H1 (cell line): ENCODE measurements at regions not wholly inside any gene's neighbourhood (a gene's known extent, or its start where the extent isn't known, plus 50 kb on each side); places are given as distances from the start of the nearest gene placed in this dataset.

Source experiments
- CTCF ChIA-PET: fragments of 300-600 bp; sonication (Branson Sonifier 250); formaldehyde crosslinking; loops from one replicate; lab custom pipeline; 2021; ENCODE audit not compliant: partially characterized antibody; lab: Charles Lee
- POLR2A ChIA-PET: fragments of 300-600 bp; sonication (Branson Sonifier 250); formaldehyde crosslinking; loops from one replicate; lab custom pipeline; 2021; ENCODE audit warnings: inconsistent platforms; ENCODE audit not compliant: partially characterized antibody; lab: Charles Lee
- DNase-seq, 2 experiments: peaks; one replicate each; pipeline versions ENCODE4 v3.0.0 to v3.0.0-alpha.2; 2010 to 2022; ENCODE audit warnings: low spot score in 2 of 2, low read depth in 1 of 2, mixed read lengths in 1 of 2
- FAIRE-seq: peaks from 2 replicates; lab custom pipeline; 2011; peaks lifted over from hg19 to GRCh38; lab: Jason Lieb, UNC
- H2AFZ ChIP-seq: 2 replicates; pipeline ENCODE4 v1.8.1; 2012; ENCODE audit warnings: low read length, inconsistent platforms
- H2AK5ac ChIP-seq: 2 replicates; pipeline ENCODE4 v1.6.1; 2013; ENCODE audit warnings: low read depth, low read length
- H2BK120ac ChIP-seq: replicated peaks from 2 replicates; pipeline ENCODE3; 2013; ENCODE audit warnings: low read depth, low read length, inconsistent platforms
- H2BK12ac ChIP-seq: 2 replicates; pipeline ENCODE4 v1.6.1; 2013; ENCODE audit warnings: low read depth, low read length
- H2BK15ac ChIP-seq: 2 replicates; pipeline ENCODE4 v1.6.1; 2013; ENCODE audit warnings: low read length
- H2BK20ac ChIP-seq: 2 replicates; pipeline ENCODE4 v1.6.1; 2013; ENCODE audit warnings: low read length
- H2BK5ac ChIP-seq: 2 replicates; pipeline ENCODE4 v1.6.1; 2013; ENCODE audit warnings: low read depth, low read length
- H3K14ac ChIP-seq: 2 replicates; pipeline ENCODE4 v1.6.1; 2013; ENCODE audit warnings: inconsistent platforms; ENCODE audit not compliant: insufficient read length
- H3K18ac ChIP-seq: 2 replicates; pipeline ENCODE4 v1.6.1; 2013; ENCODE audit warnings: low read length; ENCODE audit errors: extremely low read depth
- H3K23ac ChIP-seq: 2 replicates; pipeline ENCODE4 v1.6.1; 2013; ENCODE audit warnings: inconsistent platforms; ENCODE audit not compliant: insufficient read length
- H3K23me2 ChIP-seq: 2 replicates; pipeline ENCODE4 v1.6.1; 2013; ENCODE audit warnings: low read depth, low read length
- H3K27ac ChIP-seq: 2 replicates; pipeline ENCODE4 v1.6.1; 2011; ENCODE audit warnings: low read depth, low read length, inconsistent platforms
- H3K27me3 ChIP-seq, 4 experiments: replicated peaks in 1 of 4; 1 replicate in 1 of 4; 2 replicates in 3 of 4; pipeline versions ENCODE4 v1.6.1 to v1.8.1; 2011 to 2013; ENCODE audit warnings: low read length in 3 of 4, mild to moderate bottlenecking in 3 of 4, inconsistent platforms in 2 of 4, mixed read lengths in 2 of 4, moderate library complexity in 1 of 4; ENCODE audit not compliant: control insufficient read depth in 3 of 4, insufficient read depth in 3 of 4; ENCODE audit errors: extremely low read depth in 1 of 4
- H3K36me3 ChIP-seq, 4 experiments: 2 replicates each; pipeline versions ENCODE4 v1.6.1 to v1.8.1; 2011 to 2013; ENCODE audit warnings: mild to moderate bottlenecking in 4 of 4, low read length in 3 of 4, moderate library complexity in 2 of 4, control low read depth in 1 of 4, inconsistent platforms in 1 of 4; ENCODE audit not compliant: insufficient read depth in 4 of 4, control insufficient read depth in 2 of 4
- H3K4ac ChIP-seq: replicated peaks from 2 replicates; pipeline ENCODE3; 2013; ENCODE audit warnings: low read length, low read depth, mixed read lengths, inconsistent platforms; ENCODE audit not compliant: insufficient read length
- H3K4me1 ChIP-seq, 4 experiments: replicated peaks in 1 of 4; 1 replicate in 1 of 4; 2 replicates in 3 of 4; pipeline versions ENCODE4 v1.6.1 to v1.8.1; 2011 to 2013; ENCODE audit warnings: low read length in 3 of 4, inconsistent platforms in 2 of 4, mixed read lengths in 1 of 4; ENCODE audit not compliant: insufficient read depth in 4 of 4, control insufficient read depth in 3 of 4
- H3K4me2 ChIP-seq, 2 experiments: 2 replicates each; pipeline versions ENCODE4 v1.6.1 to v1.8.1; 2011 to 2013; ENCODE audit warnings: low read depth in 2 of 2, low read length in 2 of 2, control low read depth in 1 of 2, inconsistent platforms in 1 of 2, mild to moderate bottlenecking in 1 of 2; ENCODE audit not compliant: insufficient read depth in 1 of 2
- H3K4me3 ChIP-seq, 4 experiments: fragments of 200-600, 300-600 bp in 1 of 4; sonication (generic), shearing (Covaris generic), sonication (Bioruptor Twin) in 1 of 4; 2 replicates each; pipeline versions ENCODE4 v1.5.1 to v1.8.1; 2011 to 2016; ENCODE audit warnings: low read length in 4 of 4, low read depth in 3 of 4, control low read depth in 2 of 4, inconsistent platforms in 2 of 4, mild to moderate bottlenecking in 2 of 4, mixed read lengths in 1 of 4, moderate library complexity in 1 of 4; ENCODE audit not compliant: insufficient read depth in 2 of 4; ENCODE audit errors: extremely low read depth in 1 of 4
- H3K56ac ChIP-seq: replicated peaks from 2 replicates; pipeline ENCODE3; 2013; ENCODE audit warnings: low read depth, mild to moderate bottlenecking, mixed read lengths, low read length, inconsistent platforms; ENCODE audit not compliant: insufficient read length
- H3K79me1 ChIP-seq: 2 replicates; pipeline ENCODE4 v1.6.1; 2013; ENCODE audit warnings: low read depth, low read length, control low read depth
- H3K79me2 ChIP-seq, 2 experiments: 2 replicates each; pipeline versions ENCODE4 v1.6.1 to v1.8.1; 2012 to 2013; ENCODE audit warnings: low read length in 2 of 2, mild to moderate bottlenecking in 2 of 2, inconsistent platforms in 1 of 2; ENCODE audit not compliant: insufficient read depth in 2 of 2, control insufficient read depth in 1 of 2
- H3K9ac ChIP-seq, 4 experiments: replicated peaks in 1 of 4; 1 replicate in 1 of 4; 2 replicates in 3 of 4; pipeline versions ENCODE4 v1.6.1 to v1.8.1; 2011 to 2013; ENCODE audit warnings: low read depth in 3 of 4, low read length in 3 of 4, control low read depth in 2 of 4, mild to moderate bottlenecking in 2 of 4, moderate library complexity in 2 of 4, inconsistent platforms in 1 of 4; ENCODE audit errors: extremely low read depth in 1 of 4
- H3K9me3 ChIP-seq, 2 experiments: 2 replicates each; pipeline versions ENCODE4 v1.6.1 to v1.8.1; 2012 to 2013; ENCODE audit warnings: mild to moderate bottlenecking in 2 of 2, moderate library complexity in 2 of 2, control low read depth in 1 of 2, inconsistent platforms in 1 of 2, low read depth in 1 of 2, low read length in 1 of 2, mixed read lengths in 1 of 2; ENCODE audit not compliant: insufficient read depth in 2 of 2
- H4K20me1 ChIP-seq, 2 experiments: replicated peaks in 1 of 2; 2 replicates each; pipeline versions ENCODE3 to v1.8.1; 2011 to 2013; ENCODE audit warnings: inconsistent platforms in 2 of 2, low read length in 2 of 2, mild to moderate bottlenecking in 1 of 2; ENCODE audit not compliant: insufficient read depth in 2 of 2, control insufficient read depth in 1 of 2
- H4K5ac ChIP-seq: 2 replicates; pipeline ENCODE4 v1.6.1; 2013; ENCODE audit warnings: low read length, low read depth, mixed read lengths, inconsistent platforms; ENCODE audit not compliant: insufficient read length
- H4K8ac ChIP-seq: 2 replicates; pipeline ENCODE4 v1.8.0; 2013; ENCODE audit warnings: mild to moderate bottlenecking, moderate library complexity, low read length, inconsistent platforms; ENCODE audit not compliant: insufficient read depth; ENCODE audit errors: extremely low read depth
- H4K91ac ChIP-seq: replicated peaks from 2 replicates; pipeline ENCODE3; 2013; ENCODE audit warnings: low read length, mixed read lengths, inconsistent platforms; ENCODE audit not compliant: insufficient read length
- BACH1 ChIP-seq: IDR thresholded peaks from 2 replicates; pipeline ENCODE4 v1.6.1; 2012; ENCODE audit warnings: low read length, improper control_type of control experiment
- CBX8 ChIP-seq: fragments of 300-800, 300-1000 bp; sonication (generic); IDR thresholded peaks from 2 replicates; pipeline ENCODE4 v1.7.1; 2016; ENCODE audit warnings: low read depth, low read length, borderline replicate concordance
- JUND ChIP-seq: IDR thresholded peaks from 2 replicates; pipeline ENCODE4 v1.6.1; 2011; ENCODE audit warnings: mild to moderate bottlenecking, improper control_type of control experiment, low read length
- KDM1A ChIP-seq: fragments of 200-600, 300-600 bp; sonication (generic); IDR thresholded peaks from 2 replicates; pipeline ENCODE4 v1.7.1; 2016; ENCODE audit warnings: mild to moderate bottlenecking, low read length, borderline replicate concordance
- MAFK ChIP-seq: IDR thresholded peaks from 2 replicates; pipeline ENCODE4 v1.6.1; 2012; ENCODE audit warnings: low read depth, mild to moderate bottlenecking, improper control_type of control experiment, low read length
- NANOG ChIP-seq: IDR thresholded peaks from 2 replicates; pipeline ENCODE4 v1.6.1; 2011; ENCODE audit warnings: low read length, low read depth, mild to moderate bottlenecking, inconsistent platforms; ENCODE audit not compliant: insufficient read depth, poor library complexity, severe bottlenecking
- POU5F1 ChIP-seq: IDR thresholded peaks from 2 replicates; pipeline ENCODE4 v1.6.1; 2011; ENCODE audit warnings: low read depth, mild to moderate bottlenecking, low read length, moderate library complexity
- RAD21 ChIP-seq, 2 experiments: IDR thresholded peaks in 1 of 2; conservative IDR thresholded peaks in 1 of 2; 2 replicates each; pipeline ENCODE4 v1.6.1; 2011; ENCODE audit warnings: low read depth in 2 of 2, low read length in 2 of 2, improper control_type of control experiment in 1 of 2, inconsistent platforms in 1 of 2, mild to moderate bottlenecking in 1 of 2, moderate library complexity in 1 of 2
- SIX5 ChIP-seq: IDR thresholded peaks from 2 replicates; pipeline ENCODE4 v1.6.1; 2011; ENCODE audit warnings: mild to moderate bottlenecking, low read depth, low read length
- TAF7 ChIP-seq: optimal IDR thresholded peaks from 2 replicates; pipeline ENCODE3; 2011; ENCODE audit warnings: low read depth, mild to moderate bottlenecking, inconsistent platforms, low read length, moderate library complexity, borderline replicate concordance
- WGBS, 2 experiments: shearing (Covaris generic) in 1 of 2; methylation state at CpG; one replicate each; pipeline versions ENCODE4 v1.1.6 to v1.1.7; 2013 to 2015; ENCODE audit warnings: low lambda C conversion rate in 2 of 2, mixed read lengths in 2 of 2, inconsistent platforms in 1 of 2, low coverage in 1 of 2, missing lambda C conversion rate in 1 of 2; ENCODE audit not compliant: insufficient replicate concordance in 2 of 2, insufficient coverage in 1 of 2, insufficient read length in 1 of 2; ENCODE audit errors: extremely low coverage in 1 of 2, missing lambda C conversion rate in 1 of 2; 5-methylcytosine and 5-hydroxymethylcytosine counted together
- TF ChIP-seq, protein P1 (sequence below): IDR thresholded peaks from 2 replicates; pipeline ENCODE4 v1.6.1; 2011; ENCODE audit warnings: low read depth, mild to moderate bottlenecking, low read length; ENCODE audit not compliant: insufficient read depth

DNA sequence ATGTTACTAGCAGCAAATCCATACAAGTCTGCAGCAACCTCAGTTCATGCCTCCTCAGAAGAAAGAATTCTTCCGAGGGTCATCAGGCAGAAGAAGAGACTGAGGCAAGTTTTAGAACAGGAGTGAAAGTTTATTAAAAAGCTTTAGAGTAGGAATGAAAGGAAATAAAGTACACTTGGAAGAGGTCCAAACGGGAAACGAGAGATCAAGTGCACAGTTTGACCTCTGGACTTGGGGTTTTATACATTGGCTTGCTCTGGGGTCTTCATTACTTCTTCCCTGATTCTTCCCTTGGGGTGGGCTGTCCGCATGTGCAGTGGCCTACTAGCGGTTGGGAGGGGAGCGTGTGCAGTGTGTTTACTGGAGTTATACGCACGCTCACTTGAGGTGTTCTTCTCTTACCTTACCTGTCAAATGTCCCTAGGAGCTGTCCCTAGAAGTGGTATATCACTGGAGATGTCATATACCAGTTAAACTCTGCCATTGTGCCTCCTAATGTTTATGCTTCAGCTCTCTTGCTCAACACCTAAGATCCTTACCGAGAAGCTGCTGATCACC lies 372.8 kb upstream of the KITLG start:
- H2BK120ac ChIP-seq = no peak overlapping the region
- H3K27me3 ChIP-seq = peaks cover 23 to 55% (median 35%) of the 10 kb centered on the region in 4 experiments
- H3K18ac ChIP-seq = no peak overlapping the region
- peak overlapping the region; percentile 51 for H2BK12ac ChIP-seq
- ChIA-PET POLR2A (interaction anchor here (0.7 kb wide), 1 partner anchor 18 kb away, joined by 3 read pairs; no protein-coding TSS in a partner anchor), CTCF (no interaction called here)
- 92% methylated on average over 9 of the region's 9 CpGs; no CpG with 5 or more reads in 1 of the 2 experiments for WGBS, 2 experiments
- H2BK20ac ChIP-seq = no peak overlapping the region
- H3K27ac ChIP-seq = no peak overlapping the region
- H4K91ac ChIP-seq = no peak overlapping the region
- H3K56ac ChIP-seq = no peak overlapping the region
- peaks cover 0 to 13% (median 7%) of the 10 kb centered on the region in 4 experiments; a peak in 3 of 7 replicates for H3K4me1 ChIP-seq
- H3K79me1 ChIP-seq = no peaks in the 10 kb centered on the region
- FAIRE-seq (no peak), DNase-seq (no peak)
- no peaks in the 10 kb centered on the region for H3K9me3 ChIP-seq
- no peak overlapping the region for H4K5ac ChIP-seq
- H3K9ac ChIP-seq = no peak overlapping the region
- H4K8ac ChIP-seq = no peak overlapping the region
- H3K79me2 ChIP-seq = no peaks in the 10 kb centered on the region; a peak in 1 of 4 replicates
- no peaks in the 10 kb centered on the region for H3K36me3 ChIP-seq
- no peak overlapping the region for H2AFZ ChIP-seq
- H3K14ac ChIP-seq = no peak overlapping the region
- H2AK5ac ChIP-seq = no peak overlapping the region
- peak overlapping the region; percentile 76; the same call in 1 of the 2 replicates for H2BK15ac ChIP-seq
- H3K4ac ChIP-seq = no peak overlapping the region
- no peaks in the 10 kb centered on the region for H4K20me1 ChIP-seq
- H3K4me3 ChIP-seq = no peak overlapping the region
- H3K23me2 ChIP-seq = no peaks in the 10 kb centered on the region
- no peak overlapping the region; a peak in 1 of 4 replicates for H3K4me2 ChIP-seq
- H3K23ac ChIP-seq = no peak overlapping the region
- no peak overlapping the region for H2BK5ac ChIP-seq
- TF ChIP-seq KDM1A (no peak), MAFK (no peak), CBX8 (no peak), JUND (no peak), BACH1 (no peak), TAF7 (no peak), RAD21 (IDR thresholded peaks at IDR 0.05 in 1 of 2, conservative IDR thresholded peaks at IDR 0.05 in 1 of 2; ENCODE audit: low read depth in 2 of 2, low read length in 2 of 2) (no peak), POU5F1 (no peak), SIX5 (no peak), NANOG (no peak)
- TF ChIP-seq, protein P1, sequence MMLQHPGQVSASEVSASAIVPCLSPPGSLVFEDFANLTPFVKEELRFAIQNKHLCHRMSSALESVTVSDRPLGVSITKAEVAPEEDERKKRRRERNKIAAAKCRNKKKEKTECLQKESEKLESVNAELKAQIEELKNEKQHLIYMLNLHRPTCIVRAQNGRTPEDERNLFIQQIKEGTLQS = no peak
